ENCODE measurements at regions not wholly inside any gene's neighbourhood (a gene's known extent, or its start where the extent isn't known, plus 50 kb on each side); places are given as distances from the start of the nearest gene placed in this dataset.
A peak's percentile ranks its signal among the peaks of the same experiment; 100 is the strongest.

GRCh38 chr2:150887926-150888325, 373.7 kb downstream of the RBM43 start:
- DNase-seq, result no peak

- no peak for DNase-seq
Observed at GRCh38 chr2:150885774-150886386, 375.8 kb downstream of the RBM43 start.

GRCh38 chr2:150885236-150885635, 376.4 kb downstream of the RBM43 start:
- DNase-seq, result no peak

- DNase-seq, result no peak
Observed at GRCh38 chr2:150883613-150883895, 378.1 kb downstream of the RBM43 start.

- DNase-seq, result no peak
Observed at GRCh38 chr2:150882751-150883612, 378.7 kb downstream of the RBM43 start.

- no peak for DNase-seq
Observed at GRCh38 chr2:150880986-150881385, 380.7 kb downstream of the RBM43 start.

GRCh38 chr2:150878356-150878755, 383.3 kb downstream of the RBM43 start:
- DNase-seq, result no peak

- no peak for DNase-seq
Observed at GRCh38 chr2:150876251-150876950, 385.3 kb downstream of the RBM43 start.

GRCh38 chr2:150873396-150873772, 385.9 kb upstream of the RND3 start:
- no peak for DNase-seq

GRCh38 chr2:150872756-150873395, 385.4 kb upstream of the RND3 start:
- no peak for DNase-seq

- no peak for DNase-seq
Observed at GRCh38 chr2:150866431-150866830, 379.0 kb upstream of the RND3 start.

GRCh38 chr2:150863691-150864090, 376.2 kb upstream of the RND3 start:
- no peak for DNase-seq

- DNase-seq, result peak; percentile 10 to 34
Observed at GRCh38 chr2:150860301-150860700, 372.8 kb upstream of the RND3 start.

GRCh38 chr2:150859877-150860276, 372.4 kb upstream of the RND3 start:
- no peak for DNase-seq

- peak in 1 of 2 experiments; percentile 18 for DNase-seq
Observed at GRCh38 chr2:150859162-150859561, 371.7 kb upstream of the RND3 start.

GRCh38 chr2:150858382-150858781, 370.9 kb upstream of the RND3 start:
- DNase-seq, result no peak

- no peak for DNase-seq
Observed at GRCh38 chr2:150856596-150857281, 369.3 kb upstream of the RND3 start.

- DNase-seq, result no peak
Observed at GRCh38 chr2:150853263-150853662, 365.8 kb upstream of the RND3 start.

GRCh38 chr2:150850641-150851040, 363.2 kb upstream of the RND3 start:
- no peak for DNase-seq

GRCh38 chr2:150847578-150847977, 360.1 kb upstream of the RND3 start:
- no peak for DNase-seq

GRCh38 chr2:150846691-150847090, 359.2 kb upstream of the RND3 start:
- no peak for DNase-seq

- DNase-seq, result no peak
Observed at GRCh38 chr2:150832686-150833085, 345.2 kb upstream of the RND3 start.

GRCh38 chr2:150824118-150824517, 336.7 kb upstream of the RND3 start:
- no peak for DNase-seq
